Putamen (tissue), 1 donor: ENCODE measurements at regions not wholly inside any gene's neighbourhood (a gene's known extent, or its start where the extent isn't known, plus 50 kb on each side); places are given as distances from the start of the nearest gene placed in this dataset.
"Not testable (repeated sequence)": the region's sequence is repeated elsewhere in the genome, so short reads cannot be mapped to it uniquely, and the experiment has no call there.

Experiments
- DNase-seq: peaks from one replicate; pipeline ENCODE4 v3.0.0-alpha.2; 2016; ENCODE audit warnings: low spot score

- no peak for DNase-seq
These were observed 99.7 kb upstream of the OTOS start for GRCh38 chr2:240240017-240240734.

GRCh38 chr2:240240781-240241180, 100.3 kb upstream of the OTOS start:
- no peak for DNase-seq

GRCh38 chr2:240241572-240241971, 101.1 kb upstream of the OTOS start:
- DNase-seq, result no peak

GRCh38 chr2:240243049-240243448, 102.6 kb upstream of the OTOS start:
- not testable (repeated sequence) for DNase-seq

- no peak for DNase-seq
These were observed 104.1 kb upstream of the OTOS start for GRCh38 chr2:240244543-240244942.

- no peak for DNase-seq
These were observed 104.7 kb upstream of the OTOS start for GRCh38 chr2:240245184-240245583.

- no peak for DNase-seq
These were observed 105.2 kb upstream of the OTOS start for GRCh38 chr2:240245706-240246105.

- no peak for DNase-seq
These were observed 105.8 kb upstream of the OTOS start for GRCh38 chr2:240246173-240246820.

GRCh38 chr2:240247241-240247867, 106.9 kb upstream of the OTOS start:
- DNase-seq, result no peak

- DNase-seq, result no peak
These were observed 107.6 kb upstream of the OTOS start for GRCh38 chr2:240247868-240248720.

- no peak for DNase-seq
These were observed 108.4 kb upstream of the OTOS start for GRCh38 chr2:240248721-240249422.

- DNase-seq, result peak; percentile 78
These were observed 109.1 kb upstream of the OTOS start for GRCh38 chr2:240249423-240250149.

GRCh38 chr2:240250150-240250984, 109.9 kb upstream of the OTOS start:
- DNase-seq, result no peak

- peak; percentile 93 for DNase-seq
These were observed 110.8 kb upstream of the OTOS start for GRCh38 chr2:240250985-240251847.

GRCh38 chr2:240251848-240252190, 111.4 kb upstream of the OTOS start:
- no peak for DNase-seq

- no peak for DNase-seq
These were observed 111.9 kb upstream of the OTOS start for GRCh38 chr2:240252191-240252871.

- no peak for DNase-seq
These were observed 112.5 kb upstream of the OTOS start for GRCh38 chr2:240252872-240253511.

- DNase-seq, result no peak
These were observed 113.2 kb upstream of the OTOS start for GRCh38 chr2:240253583-240254145.
